ENCODE measurements at regions not wholly inside any gene's neighbourhood (a gene's known extent, or its start where the extent isn't known, plus 50 kb on each side); places are given as distances from the start of the nearest gene placed in this dataset.

DNA sequence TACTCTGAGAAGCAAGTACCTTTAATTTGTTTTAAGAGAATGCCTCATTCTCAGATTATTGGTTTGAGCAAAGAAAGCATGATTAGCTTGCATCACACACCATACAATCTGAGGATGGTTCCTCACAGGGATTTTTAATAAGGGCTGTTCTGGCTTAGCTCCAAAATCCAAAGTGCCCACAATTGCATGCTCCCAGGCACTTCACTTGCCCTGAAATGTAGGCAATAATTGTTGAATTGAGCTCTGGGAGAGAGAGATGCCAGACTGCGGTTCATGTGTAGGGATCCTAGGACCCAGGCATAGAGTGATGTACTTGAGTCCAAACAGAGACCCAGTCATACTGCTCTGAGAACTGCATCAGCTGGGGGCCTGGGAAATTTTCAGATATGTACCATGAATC is 358.4 kb upstream of the CXorf51B start:
- Histone ChIP-seq H3K4me2 (ENCODE audit: insufficient read depth, low read length) (no peak overlapping the region), H3K4me1 (replicated peaks in 1 of 2; ENCODE audit: control insufficient read depth in 2 of 2, insufficient read depth in 2 of 2, low read length in 2 of 2) (no peaks in the 10 kb centered on the region), H3K36me3 (ENCODE audit: control insufficient read depth, insufficient read depth, low read length) (no peaks in the 10 kb centered on the region), H3K4me3 (no peak overlapping the region), H3K79me2 (ENCODE audit: control insufficient read depth, insufficient read depth, low read length) (no peaks in the 10 kb centered on the region), H3K9me1 (ENCODE audit: control insufficient read depth, insufficient read depth, low read length) (no peaks in the 10 kb centered on the region), H3K27ac (ENCODE audit: extremely low read depth, low read depth, low read length) (no peak overlapping the region), H3K27me3 (ENCODE audit: control insufficient read depth in 2 of 2, insufficient read depth in 2 of 2, low read length in 2 of 2) (no peaks in the 10 kb centered on the region), H3K9ac (ENCODE audit: insufficient read depth in 1 of 2, low read depth in 2 of 2, low read length in 2 of 2) (no peak overlapping the region), H4K20me1 (replicated peaks; ENCODE audit: control insufficient read depth, insufficient read depth, low read length) (no peaks in the 10 kb centered on the region), H2AFZ (ENCODE audit: low read depth, low read length) (no peak overlapping the region), H3K9me3 (replicated peaks; ENCODE audit: control insufficient read depth, insufficient read depth, low read depth, low read length) (no peaks in the 10 kb centered on the region)
- in situ Hi-C loops (cut with MboI) (no loop called here), intact Hi-C loops (cut with micrococcal nuclease) (no loop called here)
- DNase-seq (ENCODE audit: extremely low read depth in 1 of 4, low spot score in 3 of 4) (no peak), ATAC-seq (no peak), FAIRE-seq (no peak)
- 0% methylated on average over 1 of the region's 1 CpG for WGBS (ENCODE audit: insufficient coverage, low coverage, missing lambda C conversion rate)
- ChIA-PET POLR2A (no interaction called here), CTCF (ENCODE audit: low intra/inter-chr PET ratio) (no interaction called here)
- BruUV-seq (replicated peaks): no TSS peak
- no peak for TF ChIP-seq ZFX (CRISPR knock-in tag; IDR thresholded peaks at IDR 0.05)
- TF ChIP-seq, protein P1, sequence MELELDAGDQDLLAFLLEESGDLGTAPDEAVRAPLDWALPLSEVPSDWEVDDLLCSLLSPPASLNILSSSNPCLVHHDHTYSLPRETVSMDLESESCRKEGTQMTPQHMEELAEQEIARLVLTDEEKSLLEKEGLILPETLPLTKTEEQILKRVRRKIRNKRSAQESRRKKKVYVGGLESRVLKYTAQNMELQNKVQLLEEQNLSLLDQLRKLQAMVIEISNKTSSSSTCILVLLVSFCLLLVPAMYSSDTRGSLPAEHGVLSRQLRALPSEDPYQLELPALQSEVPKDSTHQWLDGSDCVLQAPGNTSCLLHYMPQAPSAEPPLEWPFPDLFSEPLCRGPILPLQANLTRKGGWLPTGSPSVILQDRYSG (tag; conservative IDR thresholded peaks at IDR 0.05; ENCODE audit: low read depth): no peak
- TF ChIP-seq SMARCB1 (IDR thresholded peaks at IDR 0.05; ENCODE audit: insufficient read length, low read depth): no peak
- TF ChIP-seq ZNF175 (CRISPR knock-in tag; IDR thresholded peaks at IDR 0.05; ENCODE audit: low read depth): no peak
- no peak for TF ChIP-seq KAT8 (IDR thresholded peaks at IDR 0.05; ENCODE audit: low read depth)
- no peak for TF ChIP-seq NR2F6 (CRISPR knock-in tag; IDR thresholded peaks at IDR 0.05)
- TF ChIP-seq, protein P2, sequence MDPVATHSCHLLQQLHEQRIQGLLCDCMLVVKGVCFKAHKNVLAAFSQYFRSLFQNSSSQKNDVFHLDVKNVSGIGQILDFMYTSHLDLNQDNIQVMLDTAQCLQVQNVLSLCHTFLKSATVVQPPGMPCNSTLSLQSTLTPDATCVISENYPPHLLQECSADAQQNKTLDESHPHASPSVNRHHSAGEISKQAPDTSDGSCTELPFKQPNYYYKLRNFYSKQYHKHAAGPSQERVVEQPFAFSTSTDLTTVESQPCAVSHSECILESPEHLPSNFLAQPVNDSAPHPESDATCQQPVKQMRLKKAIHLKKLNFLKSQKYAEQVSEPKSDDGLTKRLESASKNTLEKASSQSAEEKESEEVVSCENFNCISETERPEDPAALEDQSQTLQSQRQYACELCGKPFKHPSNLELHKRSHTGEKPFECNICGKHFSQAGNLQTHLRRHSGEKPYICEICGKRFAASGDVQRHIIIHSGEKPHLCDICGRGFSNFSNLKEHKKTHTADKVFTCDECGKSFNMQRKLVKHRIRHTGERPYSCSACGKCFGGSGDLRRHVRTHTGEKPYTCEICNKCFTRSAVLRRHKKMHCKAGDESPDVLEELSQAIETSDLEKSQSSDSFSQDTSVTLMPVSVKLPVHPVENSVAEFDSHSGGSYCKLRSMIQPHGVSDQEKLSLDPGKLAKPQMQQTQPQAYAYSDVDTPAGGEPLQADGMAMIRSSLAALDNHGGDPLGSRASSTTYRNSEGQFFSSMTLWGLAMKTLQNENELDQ (CRISPR knock-in tag; IDR thresholded peaks at IDR 0.05; ENCODE audit: borderline replicate concordance): no peak
- no peak for TF ChIP-seq SNRNP70 (optimal IDR thresholded peaks at IDR 0.05; ENCODE audit: low read depth, low read length)
- TF ChIP-seq, protein P3, sequence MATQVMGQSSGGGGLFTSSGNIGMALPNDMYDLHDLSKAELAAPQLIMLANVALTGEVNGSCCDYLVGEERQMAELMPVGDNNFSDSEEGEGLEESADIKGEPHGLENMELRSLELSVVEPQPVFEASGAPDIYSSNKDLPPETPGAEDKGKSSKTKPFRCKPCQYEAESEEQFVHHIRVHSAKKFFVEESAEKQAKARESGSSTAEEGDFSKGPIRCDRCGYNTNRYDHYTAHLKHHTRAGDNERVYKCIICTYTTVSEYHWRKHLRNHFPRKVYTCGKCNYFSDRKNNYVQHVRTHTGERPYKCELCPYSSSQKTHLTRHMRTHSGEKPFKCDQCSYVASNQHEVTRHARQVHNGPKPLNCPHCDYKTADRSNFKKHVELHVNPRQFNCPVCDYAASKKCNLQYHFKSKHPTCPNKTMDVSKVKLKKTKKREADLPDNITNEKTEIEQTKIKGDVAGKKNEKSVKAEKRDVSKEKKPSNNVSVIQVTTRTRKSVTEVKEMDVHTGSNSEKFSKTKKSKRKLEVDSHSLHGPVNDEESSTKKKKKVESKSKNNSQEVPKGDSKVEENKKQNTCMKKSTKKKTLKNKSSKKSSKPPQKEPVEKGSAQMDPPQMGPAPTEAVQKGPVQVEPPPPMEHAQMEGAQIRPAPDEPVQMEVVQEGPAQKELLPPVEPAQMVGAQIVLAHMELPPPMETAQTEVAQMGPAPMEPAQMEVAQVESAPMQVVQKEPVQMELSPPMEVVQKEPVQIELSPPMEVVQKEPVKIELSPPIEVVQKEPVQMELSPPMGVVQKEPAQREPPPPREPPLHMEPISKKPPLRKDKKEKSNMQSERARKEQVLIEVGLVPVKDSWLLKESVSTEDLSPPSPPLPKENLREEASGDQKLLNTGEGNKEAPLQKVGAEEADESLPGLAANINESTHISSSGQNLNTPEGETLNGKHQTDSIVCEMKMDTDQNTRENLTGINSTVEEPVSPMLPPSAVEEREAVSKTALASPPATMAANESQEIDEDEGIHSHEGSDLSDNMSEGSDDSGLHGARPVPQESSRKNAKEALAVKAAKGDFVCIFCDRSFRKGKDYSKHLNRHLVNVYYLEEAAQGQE (IDR thresholded peaks at IDR 0.05; ENCODE audit: borderline replicate concordance): no peak
- TF ChIP-seq, protein P3 (CRISPR knock-in tag; IDR thresholded peaks at IDR 0.05; ENCODE audit: low read depth): no peak
- TF ChIP-seq ZKSCAN8 (CRISPR knock-in tag; IDR thresholded peaks at IDR 0.05): no peak
- TF ChIP-seq ARID1B (IDR thresholded peaks at IDR 0.05): no peak
- no peak for TF ChIP-seq HDAC8 (tag; IDR thresholded peaks at IDR 0.05)

Measured in K562 (cell line).